ENCODE measurements at regions not wholly inside any gene's neighbourhood (a gene's known extent, or its start where the extent isn't known, plus 50 kb on each side); places are given as distances from the start of the nearest gene placed in this dataset.

GRCh38 chr10:4049348-4049747 is 264.3 kb upstream of the KLF6 start:
- Mint-ChIP-seq H3K4me1 (ENCODE audit: unreplicated experiment) (peaks cover 15% of the 10 kb centered on the region), H3K9me3 (ENCODE audit: unreplicated experiment) (no peaks in the 10 kb centered on the region), H3K27ac (ENCODE audit: unreplicated experiment) (no peak overlapping the region), H3K4me3 (ENCODE audit: unreplicated experiment) (no peak overlapping the region), H3K27me3 (ENCODE audit: unreplicated experiment) (no peaks in the 10 kb centered on the region), H3K36me3 (ENCODE audit: unreplicated experiment) (no peaks in the 10 kb centered on the region)
- no peak for DNase-seq (ENCODE audit: extremely low spot score, unreplicated experiment)
- TF ChIP-seq, protein P1, sequence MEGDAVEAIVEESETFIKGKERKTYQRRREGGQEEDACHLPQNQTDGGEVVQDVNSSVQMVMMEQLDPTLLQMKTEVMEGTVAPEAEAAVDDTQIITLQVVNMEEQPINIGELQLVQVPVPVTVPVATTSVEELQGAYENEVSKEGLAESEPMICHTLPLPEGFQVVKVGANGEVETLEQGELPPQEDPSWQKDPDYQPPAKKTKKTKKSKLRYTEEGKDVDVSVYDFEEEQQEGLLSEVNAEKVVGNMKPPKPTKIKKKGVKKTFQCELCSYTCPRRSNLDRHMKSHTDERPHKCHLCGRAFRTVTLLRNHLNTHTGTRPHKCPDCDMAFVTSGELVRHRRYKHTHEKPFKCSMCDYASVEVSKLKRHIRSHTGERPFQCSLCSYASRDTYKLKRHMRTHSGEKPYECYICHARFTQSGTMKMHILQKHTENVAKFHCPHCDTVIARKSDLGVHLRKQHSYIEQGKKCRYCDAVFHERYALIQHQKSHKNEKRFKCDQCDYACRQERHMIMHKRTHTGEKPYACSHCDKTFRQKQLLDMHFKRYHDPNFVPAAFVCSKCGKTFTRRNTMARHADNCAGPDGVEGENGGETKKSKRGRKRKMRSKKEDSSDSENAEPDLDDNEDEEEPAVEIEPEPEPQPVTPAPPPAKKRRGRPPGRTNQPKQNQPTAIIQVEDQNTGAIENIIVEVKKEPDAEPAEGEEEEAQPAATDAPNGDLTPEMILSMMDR (IDR thresholded peaks at IDR 0.05), result no peak

DNA sequence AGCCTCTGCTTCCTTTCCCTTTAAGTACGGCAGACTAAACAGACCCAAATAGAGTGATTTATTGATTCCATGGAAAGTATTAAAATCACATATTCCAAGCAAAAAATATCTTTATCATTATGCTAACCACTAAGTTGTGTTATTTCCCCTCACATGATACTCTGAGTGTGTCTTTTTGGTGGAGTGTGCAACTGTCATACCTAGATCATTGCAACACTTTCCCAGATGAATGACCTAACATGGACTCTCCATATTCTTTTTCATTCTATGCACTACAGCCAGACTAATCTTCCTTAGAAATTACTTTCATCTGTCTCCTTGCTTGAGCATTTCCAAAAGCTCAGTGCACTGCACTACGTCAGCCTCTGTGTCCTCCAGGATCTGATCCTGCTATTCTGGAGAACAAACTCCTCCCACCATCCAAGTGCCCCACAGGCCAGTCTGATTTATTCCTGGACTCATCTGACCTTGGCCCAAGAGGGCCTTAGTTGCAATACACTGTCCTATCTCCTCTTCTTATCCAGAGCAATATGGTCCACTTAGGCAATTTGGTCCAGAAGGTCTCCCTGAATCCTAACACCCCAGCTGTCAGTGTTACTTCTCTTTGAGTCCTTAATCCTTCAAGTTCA is 263.3 kb upstream of the KLF6 start:
- H3K27ac Mint-ChIP-seq (ENCODE audit: unreplicated experiment), result no peak overlapping the region
- DNase-seq (ENCODE audit: extremely low spot score, unreplicated experiment), result no peak
- H3K36me3 Mint-ChIP-seq (ENCODE audit: unreplicated experiment), result no peaks in the 10 kb centered on the region
- no peak overlapping the region for H3K4me3 Mint-ChIP-seq (ENCODE audit: unreplicated experiment)
- no peaks in the 10 kb centered on the region for H3K9me3 Mint-ChIP-seq (ENCODE audit: unreplicated experiment)
- H3K27me3 Mint-ChIP-seq (ENCODE audit: unreplicated experiment), result no peaks in the 10 kb centered on the region
- TF ChIP-seq, protein P1 (IDR thresholded peaks at IDR 0.05), result no peak
- peaks cover 15% of the 10 kb centered on the region for H3K4me1 Mint-ChIP-seq (ENCODE audit: unreplicated experiment)

GRCh38 chr10:4046712-4047354 is 261.8 kb upstream of the KLF6 start:
- no peak for DNase-seq (ENCODE audit: extremely low spot score, unreplicated experiment)
- H3K36me3 Mint-ChIP-seq (ENCODE audit: unreplicated experiment), result peaks cover 3% of the 10 kb centered on the region
- peaks cover 15% of the 10 kb centered on the region for H3K4me1 Mint-ChIP-seq (ENCODE audit: unreplicated experiment)
- H3K4me3 Mint-ChIP-seq (ENCODE audit: unreplicated experiment), result no peak overlapping the region
- H3K27me3 Mint-ChIP-seq (ENCODE audit: unreplicated experiment), result no peaks in the 10 kb centered on the region
- H3K27ac Mint-ChIP-seq (ENCODE audit: unreplicated experiment), result no peak overlapping the region
- H3K9me3 Mint-ChIP-seq (ENCODE audit: unreplicated experiment), result peaks cover 10% of the 10 kb centered on the region
- TF ChIP-seq, protein P1 (IDR thresholded peaks at IDR 0.05), result no peak

GRCh38 chr10:4046030-4046429 is 261.0 kb upstream of the KLF6 start:
- H3K27ac Mint-ChIP-seq (ENCODE audit: unreplicated experiment), result no peak overlapping the region
- H3K4me3 Mint-ChIP-seq (ENCODE audit: unreplicated experiment), result no peak overlapping the region
- TF ChIP-seq, protein P1 (IDR thresholded peaks at IDR 0.05), result no peak
- DNase-seq (ENCODE audit: extremely low spot score, unreplicated experiment), result no peak
- H3K27me3 Mint-ChIP-seq (ENCODE audit: unreplicated experiment), result no peaks in the 10 kb centered on the region
- peaks cover 9% of the 10 kb centered on the region for H3K4me1 Mint-ChIP-seq (ENCODE audit: unreplicated experiment)
- peaks cover 5% of the 10 kb centered on the region for H3K36me3 Mint-ChIP-seq (ENCODE audit: unreplicated experiment)
- H3K9me3 Mint-ChIP-seq (ENCODE audit: unreplicated experiment), result peaks cover 15% of the 10 kb centered on the region

- no peaks in the 10 kb centered on the region for H3K27me3 Mint-ChIP-seq (ENCODE audit: unreplicated experiment)
- peaks cover 5% of the 10 kb centered on the region for H3K36me3 Mint-ChIP-seq (ENCODE audit: unreplicated experiment)
- no peak overlapping the region for H3K4me3 Mint-ChIP-seq (ENCODE audit: unreplicated experiment)
- DNase-seq (ENCODE audit: extremely low spot score, unreplicated experiment), result no peak
- peaks cover 15% of the 10 kb centered on the region for H3K9me3 Mint-ChIP-seq (ENCODE audit: unreplicated experiment)
- TF ChIP-seq, protein P1 (IDR thresholded peaks at IDR 0.05), result no peak
- no peaks in the 10 kb centered on the region for H3K4me1 Mint-ChIP-seq (ENCODE audit: unreplicated experiment)
- no peak overlapping the region for H3K27ac Mint-ChIP-seq (ENCODE audit: unreplicated experiment)
Observed at GRCh38 chr10:4043897-4044665, 259.1 kb upstream of the KLF6 start.

All from osteocyte (in vitro differentiated cells).